ENCODE measurements at regions not wholly inside any gene's neighbourhood (a gene's known extent, or its start where the extent isn't known, plus 50 kb on each side); places are given as distances from the start of the nearest gene placed in this dataset.

DNA sequence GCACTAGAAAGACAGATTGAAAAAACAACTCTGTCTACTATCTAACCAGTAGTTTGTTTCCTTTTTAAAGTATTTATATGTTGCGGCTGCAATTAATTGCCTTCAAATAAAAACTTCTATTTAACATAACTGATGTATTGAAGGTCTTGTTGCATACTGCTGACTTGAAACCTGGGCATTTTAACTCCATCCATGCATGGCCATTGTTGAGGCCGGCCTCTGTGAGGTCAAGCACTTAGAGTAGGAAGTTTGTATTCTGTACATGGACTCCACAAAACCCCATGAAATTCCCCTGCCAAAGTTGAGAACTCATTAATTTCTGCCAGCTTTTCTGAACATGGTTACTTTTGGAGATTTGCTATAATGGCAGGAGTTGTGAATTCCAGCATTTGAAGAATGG is 150.6 kb downstream of the GAS1 start:
- Mint-ChIP-seq H3K4me1 (no peaks in the 10 kb centered on the region), H3K9me3 (ENCODE audit: low read depth) (no peaks in the 10 kb centered on the region), H3K27me3 (no peaks in the 10 kb centered on the region), H3K4me3 (no peak overlapping the region), H3K27ac (no peak overlapping the region), H3K36me3 (no peaks in the 10 kb centered on the region)
- DNase-seq: no peak
- CTCF ChIA-PET: no interaction called here
- no peak for ATAC-seq

DNA sequence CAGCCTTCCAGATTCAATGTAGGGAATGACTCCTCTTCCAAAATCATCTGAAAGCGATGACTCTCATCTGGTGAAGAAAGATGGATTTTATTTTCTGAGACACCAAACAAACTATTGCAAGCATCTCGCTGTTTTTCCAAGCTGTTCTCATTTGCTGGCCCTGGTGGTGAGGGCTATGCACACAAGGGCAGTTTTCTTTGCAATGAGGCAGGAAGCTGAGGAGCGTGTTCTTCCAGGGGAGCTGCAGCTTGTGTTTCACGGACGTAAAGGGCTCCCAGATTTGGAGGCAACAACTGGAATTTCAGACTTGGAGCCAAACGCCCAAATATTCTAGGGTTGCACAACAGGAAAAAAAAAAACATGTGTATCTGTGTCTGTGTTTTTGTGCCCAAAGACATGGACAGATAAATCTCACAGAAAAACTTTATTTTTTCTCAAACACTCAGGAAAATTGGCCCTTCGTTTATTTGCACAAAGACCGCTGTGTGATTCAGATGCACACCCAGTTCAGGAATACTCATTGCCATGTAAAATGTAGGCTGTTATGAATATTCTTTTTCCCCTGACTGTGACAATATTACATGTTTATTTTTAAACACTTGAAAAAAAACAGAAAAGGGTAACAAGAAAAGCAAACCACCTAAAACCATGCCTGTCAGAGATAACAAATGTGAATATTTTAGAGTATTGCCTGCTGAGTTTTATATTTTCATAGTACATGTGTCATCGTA is 151.3 kb downstream of the GAS1 start:
- Mint-ChIP-seq H3K27ac (no peak overlapping the region), H3K9me3 (ENCODE audit: low read depth) (no peaks in the 10 kb centered on the region), H3K27me3 (no peaks in the 10 kb centered on the region), H3K36me3 (no peaks in the 10 kb centered on the region), H3K4me3 (no peak overlapping the region), H3K4me1 (no peaks in the 10 kb centered on the region)
- DNase-seq: no peak
- CTCF ChIA-PET: no interaction called here
- no peak for ATAC-seq

GRCh38 chr9:86795047-86795442 is 152.3 kb downstream of the GAS1 start:
- Mint-ChIP-seq H3K36me3 (no peaks in the 10 kb centered on the region), H3K4me1 (no peaks in the 10 kb centered on the region), H3K4me3 (no peak overlapping the region), H3K9me3 (ENCODE audit: low read depth) (no peaks in the 10 kb centered on the region), H3K27me3 (no peaks in the 10 kb centered on the region), H3K27ac (no peak overlapping the region)
- CTCF ChIA-PET: no interaction called here
- ATAC-seq (no peak), DNase-seq (no peak)

GRCh38 chr9:86794391-86795046 is 152.8 kb downstream of the GAS1 start:
- no peaks in the 10 kb centered on the region for H3K36me3 Mint-ChIP-seq
- H3K27ac Mint-ChIP-seq: no peak overlapping the region
- H3K4me1 Mint-ChIP-seq: no peaks in the 10 kb centered on the region
- CTCF ChIA-PET: no interaction called here
- H3K4me3 Mint-ChIP-seq: no peak overlapping the region
- no peak for ATAC-seq
- DNase-seq: no peak
- H3K9me3 Mint-ChIP-seq (ENCODE audit: low read depth): no peaks in the 10 kb centered on the region
- H3K27me3 Mint-ChIP-seq: no peaks in the 10 kb centered on the region

- CTCF ChIA-PET: no interaction called here
- Mint-ChIP-seq H3K9me3 (ENCODE audit: low read depth) (no peaks in the 10 kb centered on the region), H3K36me3 (no peaks in the 10 kb centered on the region), H3K4me3 (no peak overlapping the region), H3K4me1 (no peaks in the 10 kb centered on the region), H3K27me3 (no peaks in the 10 kb centered on the region), H3K27ac (no peak overlapping the region)
- DNase-seq: no peak
- no peak for ATAC-seq
These were observed 155.2 kb downstream of the GAS1 start for GRCh38 chr9:86792136-86792535.

GRCh38 chr9:86790805-86791204 is 156.5 kb downstream of the GAS1 start:
- Mint-ChIP-seq H3K27ac (no peak overlapping the region), H3K36me3 (no peaks in the 10 kb centered on the region), H3K9me3 (ENCODE audit: low read depth) (no peaks in the 10 kb centered on the region), H3K4me1 (no peaks in the 10 kb centered on the region), H3K4me3 (no peak overlapping the region), H3K27me3 (no peaks in the 10 kb centered on the region)
- CTCF ChIA-PET: no interaction called here
- no peak for DNase-seq
- no peak for ATAC-seq

GRCh38 chr9:86788456-86788855 is 158.8 kb downstream of the GAS1 start:
- Mint-ChIP-seq H3K27me3 (no peaks in the 10 kb centered on the region), H3K36me3 (no peaks in the 10 kb centered on the region), H3K4me3 (no peak overlapping the region), H3K9me3 (ENCODE audit: low read depth) (no peaks in the 10 kb centered on the region), H3K27ac (no peak overlapping the region), H3K4me1 (no peaks in the 10 kb centered on the region)
- no peak for DNase-seq
- CTCF ChIA-PET: no interaction called here
- no peak for ATAC-seq

- no peak overlapping the region for H3K27ac Mint-ChIP-seq
- no peaks in the 10 kb centered on the region for H3K9me3 Mint-ChIP-seq (ENCODE audit: low read depth)
- DNase-seq: no peak
- H3K4me1 Mint-ChIP-seq: no peaks in the 10 kb centered on the region
- H3K36me3 Mint-ChIP-seq: no peaks in the 10 kb centered on the region
- CTCF ChIA-PET: no interaction called here
- peaks cover 2% of the 10 kb centered on the region for H3K27me3 Mint-ChIP-seq
- no peak overlapping the region for H3K4me3 Mint-ChIP-seq
- no peak for ATAC-seq
These were observed 163.4 kb downstream of the GAS1 start for GRCh38 chr9:86783884-86784283.

GRCh38 chr9:86782831-86783230 is 164.5 kb downstream of the GAS1 start:
- no peak for ATAC-seq
- Mint-ChIP-seq H3K27me3 (peaks cover 8% of the 10 kb centered on the region), H3K9me3 (ENCODE audit: low read depth) (no peaks in the 10 kb centered on the region), H3K4me3 (no peak overlapping the region), H3K4me1 (no peaks in the 10 kb centered on the region), H3K36me3 (no peaks in the 10 kb centered on the region), H3K27ac (no peak overlapping the region)
- CTCF ChIA-PET: no interaction called here
- DNase-seq: no peak

- DNase-seq (no peak), ATAC-seq (no peak)
- CTCF ChIA-PET: no interaction called here
- Mint-ChIP-seq H3K27ac (no peak overlapping the region), H3K9me3 (ENCODE audit: low read depth) (no peaks in the 10 kb centered on the region), H3K4me3 (no peak overlapping the region), H3K27me3 (peaks cover 10% of the 10 kb centered on the region), H3K36me3 (no peaks in the 10 kb centered on the region), H3K4me1 (no peaks in the 10 kb centered on the region)
These were observed 168.5 kb downstream of the GAS1 start for GRCh38 chr9:86778761-86779160.

DNA sequence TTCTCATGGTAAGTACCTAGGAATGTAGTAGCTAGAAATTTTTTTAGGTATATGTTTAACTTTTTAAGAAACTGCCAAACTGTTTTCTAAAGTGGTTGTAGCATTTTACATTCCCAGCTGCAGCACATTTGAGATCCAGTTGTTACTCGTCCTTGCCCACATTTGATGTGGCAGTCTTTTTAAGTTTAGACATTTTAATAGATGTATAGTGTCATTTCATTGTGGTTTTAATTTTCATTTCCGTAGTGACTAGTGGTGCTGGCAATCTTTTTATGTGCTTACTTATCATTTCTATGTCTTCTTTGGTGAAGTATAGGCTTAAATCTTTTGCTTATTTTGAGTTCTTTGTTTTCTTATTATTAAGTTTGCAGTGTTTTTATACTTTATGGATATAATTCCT is 171.6 kb downstream of the GAS1 start:
- no peak overlapping the region for H3K4me3 Mint-ChIP-seq
- H3K36me3 Mint-ChIP-seq: no peaks in the 10 kb centered on the region
- no peaks in the 10 kb centered on the region for H3K9me3 Mint-ChIP-seq (ENCODE audit: low read depth)
- CTCF ChIA-PET: no interaction called here
- H3K4me1 Mint-ChIP-seq: no peaks in the 10 kb centered on the region
- ATAC-seq: no peak
- peaks cover 10% of the 10 kb centered on the region for H3K27me3 Mint-ChIP-seq
- no peak overlapping the region for H3K27ac Mint-ChIP-seq
- no peak for DNase-seq

- Mint-ChIP-seq H3K9me3 (ENCODE audit: low read depth) (no peaks in the 10 kb centered on the region), H3K36me3 (no peaks in the 10 kb centered on the region), H3K27me3 (peaks cover 10% of the 10 kb centered on the region), H3K4me3 (no peak overlapping the region), H3K27ac (no peak overlapping the region), H3K4me1 (no peaks in the 10 kb centered on the region)
- CTCF ChIA-PET: no interaction called here
- ATAC-seq (no peak), DNase-seq (no peak)
These were observed 173.2 kb downstream of the GAS1 start for GRCh38 chr9:86774116-86774515.

GRCh38 chr9:86773422-86773945 is 173.8 kb downstream of the GAS1 start:
- no peak for ATAC-seq
- CTCF ChIA-PET: no interaction called here

GRCh38 chr9:86772635-86772993 is 174.7 kb downstream of the GAS1 start:
- H3K4me1 Mint-ChIP-seq: no peaks in the 10 kb centered on the region
- no peak for DNase-seq
- CTCF ChIA-PET: no interaction called here
- no peaks in the 10 kb centered on the region for H3K36me3 Mint-ChIP-seq
- ATAC-seq: no peak
- no peak overlapping the region for H3K27ac Mint-ChIP-seq
- H3K27me3 Mint-ChIP-seq: peaks cover 2% of the 10 kb centered on the region
- H3K9me3 Mint-ChIP-seq (ENCODE audit: low read depth): no peaks in the 10 kb centered on the region
- H3K4me3 Mint-ChIP-seq: no peak overlapping the region

More at GRCh38 chr9:86773422-86773945, 173.8 kb downstream of the GAS1 start:
- Mint-ChIP-seq H3K4me1 (no peaks in the 10 kb centered on the region), H3K9me3 (ENCODE audit: low read depth) (no peaks in the 10 kb centered on the region), H3K36me3 (no peaks in the 10 kb centered on the region), H3K27me3 (peaks cover 4% of the 10 kb centered on the region), H3K27ac (no peak overlapping the region), H3K4me3 (no peak overlapping the region)
- no peak for DNase-seq

Measured in activated CD8-positive, alpha-beta memory T cell treated with anti-CD3 and anti-CD28 coated beads, Interleukin-2, amount 10 ng/mL, durations not matched to agents 7 days and 5 days (primary cell).